T-helper 1 cell treated with Interleukin-12 subunit alpha and Interleukin-12 subunit beta and Interleukin-4 antibody, amounts not matched to agents 30 μg/mL and 1 μg/mL, for 36 hours (primary cell): ENCODE measurements at regions not wholly inside any gene's neighbourhood (a gene's known extent, or its start where the extent isn't known, plus 50 kb on each side); places are given as distances from the start of the nearest gene placed in this dataset.

Experiments used
- H3K27ac Mint-ChIP-seq: one replicate; pipeline ENCODE4 v1.8.0; 2021; ENCODE audit warnings: mild to moderate bottlenecking, mixed read lengths
- H3K27me3 Mint-ChIP-seq: one replicate; pipeline ENCODE4 v1.8.0; 2021; ENCODE audit warnings: low read depth, mixed read lengths
- H3K36me3 Mint-ChIP-seq: one replicate; pipeline ENCODE4 v1.8.0; 2021; ENCODE audit warnings: low read depth, mixed read lengths
- H3K4me1 Mint-ChIP-seq: one replicate; pipeline ENCODE4 v1.8.0; 2021; ENCODE audit warnings: low read depth, mixed read lengths
- H3K4me3 Mint-ChIP-seq: one replicate; pipeline ENCODE4 v1.8.0; 2021; ENCODE audit warnings: mild to moderate bottlenecking, moderate library complexity, mixed read lengths
- H3K9me3 Mint-ChIP-seq: one replicate; pipeline ENCODE4 v1.8.0; 2021; ENCODE audit warnings: mixed read lengths

- no peaks in the 10 kb centered on the region for H3K27me3 Mint-ChIP-seq
- H3K9me3 Mint-ChIP-seq, result no peaks in the 10 kb centered on the region
- no peaks in the 10 kb centered on the region for H3K36me3 Mint-ChIP-seq
- no peak overlapping the region for H3K27ac Mint-ChIP-seq
- H3K4me3 Mint-ChIP-seq, result no peak overlapping the region
- H3K4me1 Mint-ChIP-seq, result no peaks in the 10 kb centered on the region
Measured at GRCh38 chr10:130485236-130485957, 349.2 kb downstream of the GLRX3 start.

- Mint-ChIP-seq H3K9me3 (no peaks in the 10 kb centered on the region), H3K27me3 (no peaks in the 10 kb centered on the region), H3K4me1 (no peaks in the 10 kb centered on the region), H3K27ac (no peak overlapping the region), H3K36me3 (no peaks in the 10 kb centered on the region), H3K4me3 (no peak overlapping the region)
Measured at GRCh38 chr10:130485958-130486895, 350.0 kb downstream of the GLRX3 start.

- H3K27ac Mint-ChIP-seq, result no peak overlapping the region
- H3K4me1 Mint-ChIP-seq, result no peaks in the 10 kb centered on the region
- no peak overlapping the region for H3K4me3 Mint-ChIP-seq
- H3K27me3 Mint-ChIP-seq, result no peaks in the 10 kb centered on the region
- H3K36me3 Mint-ChIP-seq, result no peaks in the 10 kb centered on the region
- no peaks in the 10 kb centered on the region for H3K9me3 Mint-ChIP-seq
Measured at GRCh38 chr10:130486906-130487305, 350.7 kb downstream of the GLRX3 start.

- no peak overlapping the region for H3K4me3 Mint-ChIP-seq
- H3K27me3 Mint-ChIP-seq, result no peaks in the 10 kb centered on the region
- H3K9me3 Mint-ChIP-seq, result no peaks in the 10 kb centered on the region
- no peaks in the 10 kb centered on the region for H3K36me3 Mint-ChIP-seq
- H3K27ac Mint-ChIP-seq, result no peak overlapping the region
- no peaks in the 10 kb centered on the region for H3K4me1 Mint-ChIP-seq
Measured at GRCh38 chr10:130487566-130487965, 351.4 kb downstream of the GLRX3 start.

GRCh38 chr10:130489891-130490290 is 353.7 kb downstream of the GLRX3 start:
- H3K27ac Mint-ChIP-seq, result no peak overlapping the region
- H3K4me3 Mint-ChIP-seq, result no peak overlapping the region
- no peaks in the 10 kb centered on the region for H3K27me3 Mint-ChIP-seq
- H3K4me1 Mint-ChIP-seq, result no peaks in the 10 kb centered on the region
- H3K9me3 Mint-ChIP-seq, result no peaks in the 10 kb centered on the region
- H3K36me3 Mint-ChIP-seq, result no peaks in the 10 kb centered on the region

GRCh38 chr10:130491011-130491692 is 355.0 kb downstream of the GLRX3 start:
- Mint-ChIP-seq H3K27ac (no peak overlapping the region), H3K27me3 (no peaks in the 10 kb centered on the region), H3K9me3 (no peaks in the 10 kb centered on the region), H3K4me3 (no peak overlapping the region), H3K4me1 (no peaks in the 10 kb centered on the region), H3K36me3 (no peaks in the 10 kb centered on the region)

- H3K4me3 Mint-ChIP-seq, result no peak overlapping the region
- H3K27me3 Mint-ChIP-seq, result no peaks in the 10 kb centered on the region
- no peaks in the 10 kb centered on the region for H3K36me3 Mint-ChIP-seq
- H3K4me1 Mint-ChIP-seq, result no peaks in the 10 kb centered on the region
- no peaks in the 10 kb centered on the region for H3K9me3 Mint-ChIP-seq
- no peak overlapping the region for H3K27ac Mint-ChIP-seq
Measured at GRCh38 chr10:130491693-130492050, 355.5 kb downstream of the GLRX3 start.

GRCh38 chr10:130492266-130492934 is 356.2 kb downstream of the GLRX3 start:
- Mint-ChIP-seq H3K27ac (no peak overlapping the region), H3K9me3 (no peaks in the 10 kb centered on the region), H3K4me3 (no peak overlapping the region), H3K36me3 (no peaks in the 10 kb centered on the region), H3K4me1 (no peaks in the 10 kb centered on the region), H3K27me3 (no peaks in the 10 kb centered on the region)

GRCh38 chr10:130493021-130493420 is 356.8 kb downstream of the GLRX3 start:
- H3K27ac Mint-ChIP-seq, result no peak overlapping the region
- H3K9me3 Mint-ChIP-seq, result no peaks in the 10 kb centered on the region
- no peaks in the 10 kb centered on the region for H3K4me1 Mint-ChIP-seq
- H3K4me3 Mint-ChIP-seq, result no peak overlapping the region
- no peaks in the 10 kb centered on the region for H3K27me3 Mint-ChIP-seq
- no peaks in the 10 kb centered on the region for H3K36me3 Mint-ChIP-seq

- Mint-ChIP-seq H3K9me3 (no peaks in the 10 kb centered on the region), H3K27me3 (no peaks in the 10 kb centered on the region), H3K36me3 (no peaks in the 10 kb centered on the region), H3K4me1 (no peaks in the 10 kb centered on the region), H3K4me3 (no peak overlapping the region), H3K27ac (no peak overlapping the region)
Measured at GRCh38 chr10:130493446-130494145, 357.4 kb downstream of the GLRX3 start.

- no peaks in the 10 kb centered on the region for H3K4me1 Mint-ChIP-seq
Measured at GRCh38 chr10:130495116-130495862, 359.1 kb downstream of the GLRX3 start.

GRCh38 chr10:130495891-130496636 is 359.9 kb downstream of the GLRX3 start:
- H3K4me3 Mint-ChIP-seq, result no peak overlapping the region
- no peaks in the 10 kb centered on the region for H3K9me3 Mint-ChIP-seq

More at GRCh38 chr10:130495116-130495862, 359.1 kb downstream of the GLRX3 start:
- Mint-ChIP-seq H3K4me3 (no peak overlapping the region), H3K27me3 (no peaks in the 10 kb centered on the region), H3K9me3 (no peaks in the 10 kb centered on the region), H3K36me3 (no peaks in the 10 kb centered on the region), H3K27ac (no peak overlapping the region)

More at GRCh38 chr10:130495891-130496636, 359.9 kb downstream of the GLRX3 start:
- Mint-ChIP-seq H3K27ac (no peak overlapping the region), H3K27me3 (no peaks in the 10 kb centered on the region), H3K4me1 (no peaks in the 10 kb centered on the region), H3K36me3 (no peaks in the 10 kb centered on the region)
